CD4-positive, alpha-beta memory T cell (primary cell): ENCODE measurements at regions not wholly inside any gene's neighbourhood (a gene's known extent, or its start where the extent isn't known, plus 50 kb on each side); places are given as distances from the start of the nearest gene placed in this dataset.

Experiments
- CTCF ChIA-PET: fragments of 350-600 bp; sonication (Branson Sonifier 250); formaldehyde crosslinking; loops from one replicate; lab custom pipeline; 2021; ENCODE audit warnings: inconsistent platforms; ENCODE audit not compliant: partially characterized antibody; lab: Charles Lee
- POLR2A ChIA-PET: fragments of 350-600 bp; sonication (Branson Sonifier 250); formaldehyde crosslinking; loops from one replicate; lab custom pipeline; 2021; ENCODE audit not compliant: partially characterized antibody; lab: Charles Lee
- DNase-seq, 5 donors: peaks; one replicate each; pipeline versions ENCODE4 v3.0.0 to v3.0.0-alpha.2; 2020 to 2022; ENCODE audit warnings: mixed read lengths in 1 of 5
- H3K27ac ChIP-seq: one replicate; pipeline ENCODE4 v1.7.0; 2013; ENCODE audit warnings: low read depth, low read length
- H3K27me3 ChIP-seq: 2 replicates; pipeline ENCODE4 v1.7.0; 2013; ENCODE audit warnings: mild to moderate bottlenecking, low read length, moderate library complexity; ENCODE audit not compliant: insufficient read depth
- H3K36me3 ChIP-seq: 2 replicates; pipeline ENCODE4 v1.7.0; 2013; ENCODE audit warnings: mild to moderate bottlenecking, low read length, moderate library complexity; ENCODE audit not compliant: insufficient read depth
- H3K4me1 ChIP-seq: 2 replicates; pipeline ENCODE4 v1.7.0; 2013; ENCODE audit warnings: mild to moderate bottlenecking, low read length, moderate library complexity; ENCODE audit not compliant: insufficient read depth
- H3K4me3 ChIP-seq, 2 donors: one replicate each; pipeline ENCODE4 v1.7.0; 2013; ENCODE audit warnings: low read length in 2 of 2, mild to moderate bottlenecking in 1 of 2
- H3K9me3 ChIP-seq, 2 donors: one replicate each; pipeline ENCODE4 v1.7.0; 2013; ENCODE audit warnings: low read length in 2 of 2, control low read depth in 1 of 2; ENCODE audit not compliant: control insufficient read depth in 1 of 2
- H3K27ac Mint-ChIP-seq, 7 donors: one replicate each; pipeline ENCODE4 v1.8.0; 2020 to 2021; ENCODE audit warnings: mixed read lengths in 7 of 7, mild to moderate bottlenecking in 6 of 7, inconsistent platforms in 3 of 7, moderate library complexity in 3 of 7
- H3K27me3 Mint-ChIP-seq, 2 donors: one replicate each; pipeline ENCODE4 v1.8.0; 2020 to 2021; ENCODE audit warnings: mixed read lengths in 2 of 2
- H3K36me3 Mint-ChIP-seq, 2 donors: one replicate each; pipeline ENCODE4 v1.8.0; 2020 to 2021; ENCODE audit warnings: mixed read lengths in 2 of 2, inconsistent platforms in 1 of 2, mild to moderate bottlenecking in 1 of 2
- H3K4me1 Mint-ChIP-seq, 4 donors: one replicate each; pipeline ENCODE4 v1.8.0; 2020 to 2021; ENCODE audit warnings: mixed read lengths in 4 of 4, mild to moderate bottlenecking in 1 of 4
- H3K4me3 Mint-ChIP-seq, 8 donors: one replicate each; pipeline ENCODE4 v1.8.0; 2020 to 2021; ENCODE audit warnings: mixed read lengths in 8 of 8, mild to moderate bottlenecking in 7 of 8, moderate library complexity in 6 of 8, inconsistent platforms in 3 of 8
- H3K9me3 Mint-ChIP-seq, 8 donors: one replicate each; pipeline ENCODE4 v1.8.0; 2020 to 2021; ENCODE audit warnings: mixed read lengths in 8 of 8, mild to moderate bottlenecking in 5 of 8, inconsistent platforms in 3 of 8, moderate library complexity in 1 of 8
- intact Hi-C: fragments of 100-400 bp; cut with micrococcal nuclease; formaldehyde crosslinking; loops from one replicate; pipeline ENCODE4 v1.15.1; 2023

DNA sequence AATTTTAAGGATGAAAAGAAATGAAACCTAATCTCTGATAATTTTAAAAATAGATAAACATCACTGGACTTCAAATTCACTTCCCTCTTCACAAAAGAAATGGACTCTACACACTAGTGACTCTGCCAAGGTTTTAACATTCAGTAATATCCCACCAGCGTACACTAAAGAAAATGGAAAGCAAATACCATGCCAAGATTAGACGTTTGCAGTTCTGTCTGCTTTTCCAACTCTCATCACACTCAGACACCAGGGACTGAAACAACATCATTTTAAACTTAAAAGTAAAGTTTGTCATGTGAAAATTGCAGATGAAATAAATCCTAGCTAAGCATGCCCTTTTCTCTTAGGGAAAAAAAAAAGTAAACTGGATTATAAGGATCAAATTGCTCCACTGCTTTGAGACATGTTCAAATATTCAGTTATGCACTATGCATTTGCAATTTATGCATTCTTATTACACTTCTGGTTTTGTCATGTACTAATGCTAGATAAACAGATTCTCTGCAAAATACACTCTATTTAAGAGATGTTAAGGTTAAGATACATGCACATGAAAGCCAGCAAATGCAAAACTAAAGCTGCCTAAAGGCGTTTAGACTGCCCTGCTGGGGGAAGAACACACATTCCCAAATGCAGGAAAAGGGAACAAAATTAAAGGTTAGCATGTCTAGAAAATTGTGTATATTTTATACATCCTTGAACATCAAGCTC lies 534.4 kb upstream of the EPHA5 start:
- H3K4me3 ChIP-seq, result no peak overlapping the region
- no peaks in the 10 kb centered on the region for H3K4me1 ChIP-seq
- DNase-seq, result no peak
- intact Hi-C loops, result no loop called here
- H3K27me3 ChIP-seq, result no peaks in the 10 kb centered on the region
- peaks cover 0 to 18% (median 7%) of the 10 kb centered on the region in 8 donors for H3K9me3 Mint-ChIP-seq
- H3K4me1 Mint-ChIP-seq, result no peaks in the 10 kb centered on the region
- ChIA-PET POLR2A (no interaction called here), CTCF (no interaction called here)
- no peak overlapping the region for H3K4me3 Mint-ChIP-seq
- no peaks in the 10 kb centered on the region for H3K36me3 ChIP-seq
- no peak overlapping the region for H3K27ac ChIP-seq
- no peaks in the 10 kb centered on the region for H3K9me3 ChIP-seq
- no peaks in the 10 kb centered on the region for H3K27me3 Mint-ChIP-seq
- H3K27ac Mint-ChIP-seq, result no peak overlapping the region
- no peaks in the 10 kb centered on the region for H3K36me3 Mint-ChIP-seq

GRCh38 chr4:66202870-66203269 lies 532.6 kb upstream of the EPHA5 start:
- POLR2A ChIA-PET, result no interaction called here
- Histone ChIP-seq H3K27me3 (no peaks in the 10 kb centered on the region), H3K27ac (no peak overlapping the region), H3K4me1 (no peaks in the 10 kb centered on the region), H3K4me3 (no peak overlapping the region), H3K36me3 (no peaks in the 10 kb centered on the region), H3K9me3 (no peaks in the 10 kb centered on the region)
- H3K36me3 Mint-ChIP-seq, result no peaks in the 10 kb centered on the region
- H3K27ac Mint-ChIP-seq, result no peak overlapping the region
- H3K27me3 Mint-ChIP-seq, result no peaks in the 10 kb centered on the region
- H3K9me3 Mint-ChIP-seq, result peaks cover 0 to 10% (median 4%) of the 10 kb centered on the region in 8 donors
- H3K4me1 Mint-ChIP-seq, result no peaks in the 10 kb centered on the region
- DNase-seq, result no peak
- intact Hi-C loops, result no loop called here
- H3K4me3 Mint-ChIP-seq, result no peak overlapping the region
- CTCF ChIA-PET, result no interaction called here

GRCh38 chr4:66197451-66197850 lies 527.2 kb upstream of the EPHA5 start:
- intact Hi-C loops, result no loop called here
- Histone ChIP-seq H3K36me3 (no peaks in the 10 kb centered on the region), H3K27me3 (no peaks in the 10 kb centered on the region), H3K4me1 (no peaks in the 10 kb centered on the region), H3K9me3 (no peaks in the 10 kb centered on the region), H3K27ac (no peak overlapping the region), H3K4me3 (no peak overlapping the region)
- Mint-ChIP-seq H3K4me3 (no peak overlapping the region), H3K9me3 (peaks cover 0 to 13% (median 4%) of the 10 kb centered on the region in 8 donors), H3K27me3 (no peaks in the 10 kb centered on the region), H3K27ac (no peak overlapping the region), H3K36me3 (no peaks in the 10 kb centered on the region), H3K4me1 (no peaks in the 10 kb centered on the region)
- POLR2A ChIA-PET, result no interaction called here
- CTCF ChIA-PET, result no interaction called here
- peak in 1 of 5 donors; percentile 15 for DNase-seq

DNA sequence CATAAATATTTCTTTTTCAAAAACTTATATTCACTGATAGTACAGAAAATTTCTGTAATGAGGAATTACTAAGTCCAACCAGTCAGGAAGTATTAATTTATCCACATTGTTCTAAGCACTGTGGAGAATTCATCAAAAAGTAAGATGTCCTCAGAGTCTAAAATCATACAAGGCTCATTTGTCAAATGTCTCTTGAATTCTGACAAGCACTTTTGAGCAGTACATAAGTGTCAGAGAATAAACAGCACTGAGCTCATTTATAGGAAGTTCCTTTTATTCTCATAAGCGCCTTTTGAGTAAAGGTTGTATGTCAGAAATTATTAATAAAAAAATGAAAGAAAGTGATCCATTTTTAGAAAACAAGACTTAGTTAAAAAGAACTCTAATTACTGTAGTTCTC lies 523.2 kb upstream of the EPHA5 start:
- H3K9me3 ChIP-seq, result no peaks in the 10 kb centered on the region
- Mint-ChIP-seq H3K4me3 (no peak overlapping the region), H3K27ac (no peak overlapping the region), H3K9me3 (peaks cover 0 to 8% (median 2%) of the 10 kb centered on the region in 8 donors), H3K4me1 (no peaks in the 10 kb centered on the region), H3K27me3 (no peaks in the 10 kb centered on the region), H3K36me3 (no peaks in the 10 kb centered on the region)
- CTCF ChIA-PET, result no interaction called here
- DNase-seq, result no peak
- H3K36me3 ChIP-seq, result no peaks in the 10 kb centered on the region
- H3K27me3 ChIP-seq, result no peaks in the 10 kb centered on the region
- POLR2A ChIA-PET, result no interaction called here
- no peaks in the 10 kb centered on the region for H3K4me1 ChIP-seq
- H3K27ac ChIP-seq, result no peak overlapping the region
- H3K4me3 ChIP-seq, result no peak overlapping the region
- intact Hi-C loops, result no loop called here

DNA sequence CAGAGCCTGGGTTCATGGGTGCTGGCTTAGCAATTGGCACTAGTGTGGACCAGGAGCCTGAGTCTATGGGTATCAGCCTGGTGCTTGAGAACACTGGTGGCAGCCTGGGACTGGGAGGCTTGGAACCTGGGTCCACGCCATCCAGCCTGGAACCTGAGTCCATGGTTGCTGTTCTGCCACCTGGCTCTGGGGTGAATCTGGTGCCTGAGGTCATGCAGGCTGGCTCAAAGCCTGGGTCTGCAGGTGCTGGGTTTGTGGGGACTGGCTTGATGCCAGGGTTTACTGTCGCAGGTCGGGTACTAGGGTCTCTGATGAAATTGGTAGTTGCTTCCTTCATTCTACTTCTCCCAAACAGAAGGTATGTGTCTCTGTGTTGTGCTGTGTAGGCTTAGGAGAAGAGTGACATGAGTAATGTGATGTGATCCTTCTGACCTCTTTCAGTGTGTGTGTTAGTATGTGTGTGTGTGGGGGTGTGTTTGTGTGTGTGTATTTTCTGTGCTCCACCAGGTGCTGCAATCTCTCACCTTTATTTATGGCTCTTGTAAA lies 517.0 kb upstream of the EPHA5 start:
- H3K9me3 Mint-ChIP-seq, result peaks cover 0 to 19% (median 3%) of the 10 kb centered on the region in 8 donors
- H3K36me3 ChIP-seq, result no peaks in the 10 kb centered on the region
- no peaks in the 10 kb centered on the region for H3K4me1 ChIP-seq
- no peak for DNase-seq
- no peaks in the 10 kb centered on the region for H3K27me3 Mint-ChIP-seq
- H3K27ac Mint-ChIP-seq, result no peak overlapping the region
- H3K36me3 Mint-ChIP-seq, result no peaks in the 10 kb centered on the region
- no peak overlapping the region for H3K27ac ChIP-seq
- H3K9me3 ChIP-seq, result no peaks in the 10 kb centered on the region
- intact Hi-C loops, result no loop called here
- no peaks in the 10 kb centered on the region for H3K27me3 ChIP-seq
- no peak overlapping the region for H3K4me3 Mint-ChIP-seq
- H3K4me1 Mint-ChIP-seq, result no peaks in the 10 kb centered on the region
- H3K4me3 ChIP-seq, result no peak overlapping the region
- ChIA-PET POLR2A (no interaction called here), CTCF (no interaction called here)

DNA sequence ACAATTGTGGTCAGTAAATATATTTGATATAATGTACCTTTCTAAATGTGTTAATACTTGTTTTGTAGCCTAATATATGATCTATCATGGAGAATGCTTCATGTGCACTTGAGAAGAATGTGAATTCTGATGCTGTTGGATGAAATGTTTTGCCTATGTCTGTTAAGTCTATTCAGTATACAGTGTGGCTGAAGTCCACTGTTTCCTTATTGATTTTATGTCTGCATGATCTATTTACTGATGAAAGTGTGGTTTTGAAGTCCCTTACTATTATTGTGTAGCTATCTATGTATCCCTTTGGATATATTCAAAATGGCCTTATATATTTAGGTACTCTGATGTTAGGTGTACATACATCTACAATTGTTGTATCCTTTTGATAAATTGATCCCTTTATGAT lies 515.8 kb upstream of the EPHA5 start:
- Histone ChIP-seq H3K4me3 (no peak overlapping the region), H3K27ac (no peak overlapping the region), H3K27me3 (no peaks in the 10 kb centered on the region), H3K36me3 (no peaks in the 10 kb centered on the region), H3K9me3 (no peaks in the 10 kb centered on the region), H3K4me1 (no peaks in the 10 kb centered on the region)
- intact Hi-C loops, result no loop called here
- Mint-ChIP-seq H3K36me3 (no peaks in the 10 kb centered on the region), H3K4me3 (no peak overlapping the region), H3K4me1 (no peaks in the 10 kb centered on the region), H3K9me3 (peaks cover 0 to 24% (median 6%) of the 10 kb centered on the region in 8 donors), H3K27ac (peak overlapping the region in 1 of 7 donors; percentile 60), H3K27me3 (no peaks in the 10 kb centered on the region)
- ChIA-PET POLR2A (no interaction called here), CTCF (no interaction called here)
- DNase-seq, result no peak

GRCh38 chr4:66182636-66183035 lies 512.3 kb upstream of the EPHA5 start:
- Mint-ChIP-seq H3K4me3 (no peak overlapping the region), H3K27me3 (no peaks in the 10 kb centered on the region), H3K9me3 (peaks cover 0 to 22% (median 8%) of the 10 kb centered on the region in 8 donors), H3K4me1 (no peaks in the 10 kb centered on the region), H3K27ac (no peak overlapping the region), H3K36me3 (no peaks in the 10 kb centered on the region)
- CTCF ChIA-PET, result no interaction called here
- no peak for DNase-seq
- Histone ChIP-seq H3K4me3 (no peak overlapping the region), H3K27ac (no peak overlapping the region), H3K4me1 (no peaks in the 10 kb centered on the region), H3K36me3 (no peaks in the 10 kb centered on the region), H3K27me3 (no peaks in the 10 kb centered on the region), H3K9me3 (no peaks in the 10 kb centered on the region)
- intact Hi-C loops, result no loop called here
- POLR2A ChIA-PET, result no interaction called here
